Loucy (cell line): ENCODE measurements at regions not wholly inside any gene's neighbourhood (a gene's known extent, or its start where the extent isn't known, plus 50 kb on each side); places are given as distances from the start of the nearest gene placed in this dataset.

ENCODE experiments used
- EZH2phosphoT487 ChIP-seq: fragments of 200-600 bp; IDR thresholded peaks from 2 replicates; pipeline ENCODE4 v1.6.1; 2018; ENCODE audit warnings: antibody characterized with exemption, mild to moderate bottlenecking, moderate library complexity, borderline replicate concordance
- TF ChIP-seq, protein P1 (sequence below): fragments of 200-600 bp; sonication (generic); conservative IDR thresholded peaks from 2 replicates; pipeline ENCODE4 v1.5.1; 2014; ENCODE audit warnings: mild to moderate bottlenecking, antibody characterized with exemption, low read length

DNA sequence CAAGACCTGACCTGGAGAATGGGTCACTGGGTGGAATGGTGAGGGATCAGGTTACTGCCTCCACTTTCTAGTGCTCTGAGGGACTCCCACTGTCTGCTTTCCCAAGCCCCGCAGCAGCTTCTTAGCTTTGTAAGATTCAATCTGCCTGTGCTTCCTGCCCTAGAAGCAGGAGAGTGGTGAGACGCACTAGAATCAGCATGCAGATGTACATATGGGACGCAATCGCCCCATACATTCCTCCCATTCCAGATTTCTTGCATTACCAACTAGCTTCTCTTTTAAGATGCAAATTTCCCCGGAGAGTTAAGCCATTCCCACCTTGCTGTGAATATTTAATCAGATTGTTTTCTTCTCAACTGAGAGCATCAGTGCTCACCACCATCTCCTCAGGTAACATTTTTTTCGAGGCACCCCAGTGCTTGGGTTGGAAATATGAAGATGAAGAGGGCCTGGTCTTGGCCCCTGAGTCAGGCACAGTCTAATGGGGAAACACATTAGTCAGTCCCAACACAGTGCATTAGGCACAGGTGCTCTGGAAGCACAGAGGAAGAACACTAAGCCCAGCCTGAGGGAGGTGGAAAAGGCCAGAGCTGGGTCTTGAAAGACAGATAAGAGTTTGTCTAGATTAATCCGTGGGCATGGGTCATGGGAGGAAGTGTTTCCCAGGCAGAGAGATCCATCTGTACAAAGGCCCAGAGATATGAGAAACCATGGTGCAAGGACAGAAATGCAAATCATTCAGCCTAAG lies 66.7 kb upstream of the PRPS1 start:
- TF ChIP-seq, protein P1, sequence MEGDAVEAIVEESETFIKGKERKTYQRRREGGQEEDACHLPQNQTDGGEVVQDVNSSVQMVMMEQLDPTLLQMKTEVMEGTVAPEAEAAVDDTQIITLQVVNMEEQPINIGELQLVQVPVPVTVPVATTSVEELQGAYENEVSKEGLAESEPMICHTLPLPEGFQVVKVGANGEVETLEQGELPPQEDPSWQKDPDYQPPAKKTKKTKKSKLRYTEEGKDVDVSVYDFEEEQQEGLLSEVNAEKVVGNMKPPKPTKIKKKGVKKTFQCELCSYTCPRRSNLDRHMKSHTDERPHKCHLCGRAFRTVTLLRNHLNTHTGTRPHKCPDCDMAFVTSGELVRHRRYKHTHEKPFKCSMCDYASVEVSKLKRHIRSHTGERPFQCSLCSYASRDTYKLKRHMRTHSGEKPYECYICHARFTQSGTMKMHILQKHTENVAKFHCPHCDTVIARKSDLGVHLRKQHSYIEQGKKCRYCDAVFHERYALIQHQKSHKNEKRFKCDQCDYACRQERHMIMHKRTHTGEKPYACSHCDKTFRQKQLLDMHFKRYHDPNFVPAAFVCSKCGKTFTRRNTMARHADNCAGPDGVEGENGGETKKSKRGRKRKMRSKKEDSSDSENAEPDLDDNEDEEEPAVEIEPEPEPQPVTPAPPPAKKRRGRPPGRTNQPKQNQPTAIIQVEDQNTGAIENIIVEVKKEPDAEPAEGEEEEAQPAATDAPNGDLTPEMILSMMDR = no peak
- no peak for TF ChIP-seq EZH2phosphoT487
